ENCODE measurements at regions not wholly inside any gene's neighbourhood (a gene's known extent, or its start where the extent isn't known, plus 50 kb on each side); places are given as distances from the start of the nearest gene placed in this dataset.

DNA sequence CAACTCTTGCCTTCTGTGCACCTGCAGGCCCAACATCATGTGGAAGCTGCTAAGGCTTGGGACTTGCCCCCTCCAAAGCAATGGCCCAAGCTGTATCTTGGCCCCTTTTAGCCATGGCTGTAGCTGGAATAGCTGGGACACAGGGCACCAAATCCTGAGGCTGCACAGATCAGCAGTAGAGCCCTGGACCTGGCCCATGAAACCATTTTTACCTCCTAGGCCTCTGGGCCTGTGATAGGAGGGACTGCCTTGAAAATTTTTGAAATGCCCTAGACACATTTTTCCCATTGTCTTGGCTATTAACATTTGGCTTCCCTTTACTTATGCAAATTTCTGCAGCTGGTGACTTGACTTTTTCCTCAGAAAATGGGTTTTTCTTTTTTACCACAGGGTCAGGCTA is 68.7 kb downstream of the ING1 start:
- TF ChIP-seq EZH2 (IDR thresholded peaks at IDR 0.05; ENCODE audit: borderline replicate concordance, insufficient read depth, low read length, poor library complexity, severe bottlenecking) (no peak), TAF1 (IDR thresholded peaks at IDR 0.05; ENCODE audit: low read depth) (no peak), POLR2AphosphoS5 (IDR thresholded peaks at IDR 0.05) (no peak), EP300 (conservative IDR thresholded peaks at IDR 0.05; ENCODE audit: poor library complexity, severe bottlenecking) (no peak), SMC3 (conservative IDR thresholded peaks at IDR 0.05; ENCODE audit: poor library complexity) (no peak)
- TF ChIP-seq, protein P1, sequence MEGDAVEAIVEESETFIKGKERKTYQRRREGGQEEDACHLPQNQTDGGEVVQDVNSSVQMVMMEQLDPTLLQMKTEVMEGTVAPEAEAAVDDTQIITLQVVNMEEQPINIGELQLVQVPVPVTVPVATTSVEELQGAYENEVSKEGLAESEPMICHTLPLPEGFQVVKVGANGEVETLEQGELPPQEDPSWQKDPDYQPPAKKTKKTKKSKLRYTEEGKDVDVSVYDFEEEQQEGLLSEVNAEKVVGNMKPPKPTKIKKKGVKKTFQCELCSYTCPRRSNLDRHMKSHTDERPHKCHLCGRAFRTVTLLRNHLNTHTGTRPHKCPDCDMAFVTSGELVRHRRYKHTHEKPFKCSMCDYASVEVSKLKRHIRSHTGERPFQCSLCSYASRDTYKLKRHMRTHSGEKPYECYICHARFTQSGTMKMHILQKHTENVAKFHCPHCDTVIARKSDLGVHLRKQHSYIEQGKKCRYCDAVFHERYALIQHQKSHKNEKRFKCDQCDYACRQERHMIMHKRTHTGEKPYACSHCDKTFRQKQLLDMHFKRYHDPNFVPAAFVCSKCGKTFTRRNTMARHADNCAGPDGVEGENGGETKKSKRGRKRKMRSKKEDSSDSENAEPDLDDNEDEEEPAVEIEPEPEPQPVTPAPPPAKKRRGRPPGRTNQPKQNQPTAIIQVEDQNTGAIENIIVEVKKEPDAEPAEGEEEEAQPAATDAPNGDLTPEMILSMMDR (IDR thresholded peaks at IDR 0.05; ENCODE audit: poor library complexity, severe bottlenecking), result no peak
- TF ChIP-seq, protein P2, sequence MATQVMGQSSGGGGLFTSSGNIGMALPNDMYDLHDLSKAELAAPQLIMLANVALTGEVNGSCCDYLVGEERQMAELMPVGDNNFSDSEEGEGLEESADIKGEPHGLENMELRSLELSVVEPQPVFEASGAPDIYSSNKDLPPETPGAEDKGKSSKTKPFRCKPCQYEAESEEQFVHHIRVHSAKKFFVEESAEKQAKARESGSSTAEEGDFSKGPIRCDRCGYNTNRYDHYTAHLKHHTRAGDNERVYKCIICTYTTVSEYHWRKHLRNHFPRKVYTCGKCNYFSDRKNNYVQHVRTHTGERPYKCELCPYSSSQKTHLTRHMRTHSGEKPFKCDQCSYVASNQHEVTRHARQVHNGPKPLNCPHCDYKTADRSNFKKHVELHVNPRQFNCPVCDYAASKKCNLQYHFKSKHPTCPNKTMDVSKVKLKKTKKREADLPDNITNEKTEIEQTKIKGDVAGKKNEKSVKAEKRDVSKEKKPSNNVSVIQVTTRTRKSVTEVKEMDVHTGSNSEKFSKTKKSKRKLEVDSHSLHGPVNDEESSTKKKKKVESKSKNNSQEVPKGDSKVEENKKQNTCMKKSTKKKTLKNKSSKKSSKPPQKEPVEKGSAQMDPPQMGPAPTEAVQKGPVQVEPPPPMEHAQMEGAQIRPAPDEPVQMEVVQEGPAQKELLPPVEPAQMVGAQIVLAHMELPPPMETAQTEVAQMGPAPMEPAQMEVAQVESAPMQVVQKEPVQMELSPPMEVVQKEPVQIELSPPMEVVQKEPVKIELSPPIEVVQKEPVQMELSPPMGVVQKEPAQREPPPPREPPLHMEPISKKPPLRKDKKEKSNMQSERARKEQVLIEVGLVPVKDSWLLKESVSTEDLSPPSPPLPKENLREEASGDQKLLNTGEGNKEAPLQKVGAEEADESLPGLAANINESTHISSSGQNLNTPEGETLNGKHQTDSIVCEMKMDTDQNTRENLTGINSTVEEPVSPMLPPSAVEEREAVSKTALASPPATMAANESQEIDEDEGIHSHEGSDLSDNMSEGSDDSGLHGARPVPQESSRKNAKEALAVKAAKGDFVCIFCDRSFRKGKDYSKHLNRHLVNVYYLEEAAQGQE (IDR thresholded peaks at IDR 0.05; ENCODE audit: borderline replicate concordance), result no peak

Measured in neural cell (in vitro differentiated cells).